HCT116 (cell line): ENCODE measurements at regions not wholly inside any gene's neighbourhood (a gene's known extent, or its start where the extent isn't known, plus 50 kb on each side); places are given as distances from the start of the nearest gene placed in this dataset.

ENCODE experiments used
- ATAC-seq: fragments of 200-7000 bp; cut with Tn5 transposase; 2 replicates; pipeline ENCODE4 v1.9.1; 2020; ENCODE audit warnings: mild to moderate bottlenecking, moderate library complexity
- BruUV-seq: library from RNA; stranded (reverse); fragments of 400-500 nt; replicated peaks from 2 replicates; lab custom pipeline; 2021; lab: Mats Ljungman, UMichigan
- CTCF ChIA-PET: fragments of 300-600 bp; sonication (Branson Sonifier 250); formaldehyde crosslinking; loops from one replicate; lab custom pipeline; 2021; ENCODE audit warnings: antibody characterized with exemption; lab: Charles Lee
- POLR2A ChIA-PET: fragments of 300-600, 350-600 bp; sonication (Branson Sonifier 250); formaldehyde crosslinking; loops from one replicate; lab custom pipeline; 2021; ENCODE audit warnings: antibody characterized with exemption; lab: Charles Lee
- RAD21 ChIA-PET, 2 experiments: fragments of 300-600 bp; sonication (Branson Sonifier 250); formaldehyde crosslinking; loops; one replicate each; lab custom pipeline; 2023; ENCODE audit warnings: low total read pairs in 2 of 2; ENCODE audit not compliant: uncharacterized antibody in 2 of 2, unreplicated experiment in 2 of 2, low non-redundant PET in 1 of 2; lab: Charles Lee
- DNase-seq: peaks from one replicate; pipeline ENCODE4 v3.0.0-alpha.2; 2010; ENCODE audit warnings: low read depth, low spot score
- H2AFZ ChIP-seq: fragments of 200-600 bp; shearing (Covaris generic), sonication (generic); 2 replicates; pipeline ENCODE4 v1.6.1; 2017; ENCODE audit warnings: low read depth, mixed run types, mixed read lengths, antibody characterized with exemption, low read length; ENCODE audit not compliant: poor library complexity, severe bottlenecking
- H3K27ac ChIP-seq: 2 replicates; pipeline ENCODE4 v1.5.1; 2012; ENCODE audit warnings: low read depth, low read length
- H3K27me3 ChIP-seq: fragments of 200-600 bp; sonication (generic); 2 replicates; pipeline ENCODE4 v1.6.1; 2016; ENCODE audit warnings: mixed run types, low read length, mixed read lengths; ENCODE audit not compliant: insufficient read depth
- H3K36me3 ChIP-seq, 2 experiments: fragments of 200-500 bp in 1 of 2; fragments of 200-600 bp in 1 of 2; sonication (Bioruptor generic) in 1 of 2; sonication (generic) in 1 of 2; 2 replicates each; pipeline versions ENCODE4 v1.5.1 to v1.6.1; 2014 to 2016; ENCODE audit warnings: low read length in 2 of 2, inconsistent platforms in 1 of 2, mixed read lengths in 1 of 2, mixed run types in 1 of 2; ENCODE audit not compliant: insufficient read depth in 2 of 2, control insufficient read depth in 1 of 2
- H3K4me1 ChIP-seq, 2 experiments: fragments of 200-600 bp in 1 of 2; sonication (generic) in 1 of 2; 2 replicates each; pipeline versions ENCODE4 v1.5.1 to v1.6.1; 2012 to 2017; ENCODE audit warnings: low read length in 2 of 2, inconsistent platforms in 1 of 2, mild to moderate bottlenecking in 1 of 2, mixed read lengths in 1 of 2, mixed run types in 1 of 2, moderate library complexity in 1 of 2; ENCODE audit not compliant: insufficient read depth in 2 of 2, control insufficient read depth in 1 of 2
- H3K4me2 ChIP-seq: fragments of 200-600 bp; sonication (generic); 2 replicates; pipeline ENCODE4 v1.6.1; 2017; ENCODE audit warnings: mixed run types, low read length, mixed read lengths
- H3K4me3 ChIP-seq, 2 experiments: fragments of 200-600 bp in 1 of 2; sonication (generic) in 1 of 2; replicated peaks in 1 of 2; 2 replicates each; pipeline ENCODE4 v1.5.1; 2011 to 2016; ENCODE audit warnings: low read length in 2 of 2, control low read depth in 1 of 2, low read depth in 1 of 2, mild to moderate bottlenecking in 1 of 2, mixed read lengths in 1 of 2, mixed run types in 1 of 2
- H3K79me2 ChIP-seq: fragments of 200-600 bp; sonication (generic); 2 replicates; pipeline ENCODE4 v1.6.1; 2017; ENCODE audit warnings: mild to moderate bottlenecking, mixed run types, low read length, moderate library complexity, mixed read lengths; ENCODE audit not compliant: insufficient read depth
- H3K9ac ChIP-seq: fragments of 200-600 bp; sonication (generic); 2 replicates; pipeline ENCODE4 v1.6.1; 2016; ENCODE audit warnings: low read length, mixed read lengths
- H3K9me2 ChIP-seq: fragments of 200-600 bp; sonication (generic), shearing (Covaris generic); 2 replicates; pipeline ENCODE4 v1.6.1; 2017; ENCODE audit warnings: mixed run types, mild to moderate bottlenecking, moderate library complexity; ENCODE audit not compliant: insufficient read depth
- H3K9me3 ChIP-seq, 2 experiments: fragments of 200-500 bp in 1 of 2; fragments of 200-600 bp in 1 of 2; sonication (Bioruptor generic) in 1 of 2; sonication (generic) in 1 of 2; 2 replicates each; pipeline ENCODE4 v1.6.1; 2014 to 2017; ENCODE audit warnings: low read length in 2 of 2, mixed read lengths in 2 of 2, inconsistent platforms in 1 of 2, low read depth in 1 of 2, mild to moderate bottlenecking in 1 of 2, mixed run types in 1 of 2, moderate library complexity in 1 of 2; ENCODE audit not compliant: control insufficient read depth in 1 of 2, insufficient read depth in 1 of 2
- H4K20me1 ChIP-seq: fragments of 200-600 bp; sonication (generic), shearing (Covaris generic); 2 replicates; pipeline ENCODE4 v1.6.1; 2017; ENCODE audit warnings: mixed run types, mild to moderate bottlenecking, moderate library complexity; ENCODE audit not compliant: insufficient read depth
- CBX3 ChIP-seq: IDR thresholded peaks from 2 replicates; pipeline ENCODE4 v1.6.1; 2012; ENCODE audit warnings: low read depth
- CEBPB ChIP-seq: IDR thresholded peaks from 2 replicates; pipeline ENCODE4 v1.6.1; 2012; ENCODE audit warnings: low read depth
- EZH2phosphoT487 ChIP-seq: fragments of 200-600 bp; IDR thresholded peaks from 2 replicates; pipeline ENCODE4 v1.6.1; 2018; ENCODE audit warnings: antibody characterized with exemption, borderline replicate concordance
- JUND ChIP-seq: IDR thresholded peaks from 2 replicates; pipeline ENCODE4 v1.6.1; 2012
- TCF7L2 ChIP-seq: IDR thresholded peaks from 2 replicates; pipeline ENCODE4 v1.7.0; 2011; ENCODE audit warnings: borderline replicate concordance, inconsistent platforms; ENCODE audit not compliant: insufficient read depth, insufficient read length; ENCODE audit errors: extremely low read depth
- YY1 ChIP-seq: IDR thresholded peaks from 2 replicates; pipeline ENCODE4 v1.6.1; 2011; ENCODE audit warnings: low read length, low read depth, moderate library complexity, mild to moderate bottlenecking; ENCODE audit not compliant: insufficient replicate concordance; ENCODE audit errors: extremely low read depth
- ZBTB33 ChIP-seq: IDR thresholded peaks from 2 replicates; pipeline ENCODE4 v1.6.1; 2011; ENCODE audit warnings: mild to moderate bottlenecking, low read length, moderate library complexity; ENCODE audit not compliant: insufficient replicate concordance; ENCODE audit errors: extremely low read depth
- intact Hi-C: fragments of 100-400 bp; cut with micrococcal nuclease; formaldehyde crosslinking; loops from 2 replicates; pipeline ENCODE4 v1.10.0; 2022
- TF ChIP-seq, protein P1 (sequence below), 3 experiments: fragments of 200-600 bp in 1 of 3; sonication (generic) in 1 of 3; IDR thresholded peaks in 2 of 3; conservative IDR thresholded peaks in 1 of 3; 2 replicates each; pipeline ENCODE4 v1.5.1; 2012 to 2017; ENCODE audit warnings: low read depth in 2 of 3, low read length in 2 of 3, antibody characterized with exemption in 1 of 3, borderline replicate concordance in 1 of 3, control low read depth in 1 of 3, mild to moderate bottlenecking in 1 of 3, mixed read lengths in 1 of 3, mixed run types in 1 of 3, moderate library complexity in 1 of 3; ENCODE audit not compliant: insufficient read depth in 1 of 3

DNA sequence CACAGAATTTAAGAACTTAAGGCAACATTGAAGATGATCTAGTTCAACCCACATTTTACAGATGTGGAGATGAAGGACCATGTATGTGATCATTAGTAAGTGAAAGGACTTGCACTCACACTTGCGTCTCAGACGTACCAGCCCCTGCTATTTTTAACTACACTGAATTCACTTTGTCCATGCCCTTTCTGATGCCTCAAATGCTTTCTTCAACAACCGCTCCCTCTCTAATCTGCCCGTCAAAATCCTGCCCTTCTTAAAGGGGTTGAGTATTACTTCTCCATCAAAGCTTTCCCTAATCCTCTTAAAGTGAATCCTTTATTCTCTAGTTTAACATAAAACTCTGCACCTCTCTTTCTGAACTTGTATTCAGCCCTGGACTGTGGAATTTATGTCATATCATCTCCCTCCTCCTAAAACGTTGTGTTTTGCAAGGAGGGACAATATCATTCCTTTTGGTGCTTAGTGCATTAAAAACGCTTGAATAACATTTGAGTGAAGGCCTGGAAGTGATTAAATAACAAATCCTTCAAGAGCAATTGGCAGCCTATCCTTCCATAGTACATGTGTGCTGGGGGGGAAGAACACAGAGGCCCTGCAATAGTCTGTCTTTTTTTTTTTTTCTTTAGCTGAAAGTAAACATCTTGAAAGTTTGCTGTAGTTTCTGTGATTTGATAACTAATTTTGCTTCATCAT, 493.3 kb downstream of the LMO7 start:
- H4K20me1 ChIP-seq, result no peaks in the 10 kb centered on the region
- H3K36me3 ChIP-seq, result no peaks in the 10 kb centered on the region
- TF ChIP-seq TCF7L2 (no peak), ZBTB33 (no peak), YY1 (no peak), EZH2phosphoT487 (no peak), CEBPB (no peak), CBX3 (no peak), JUND (no peak)
- TF ChIP-seq, protein P1, sequence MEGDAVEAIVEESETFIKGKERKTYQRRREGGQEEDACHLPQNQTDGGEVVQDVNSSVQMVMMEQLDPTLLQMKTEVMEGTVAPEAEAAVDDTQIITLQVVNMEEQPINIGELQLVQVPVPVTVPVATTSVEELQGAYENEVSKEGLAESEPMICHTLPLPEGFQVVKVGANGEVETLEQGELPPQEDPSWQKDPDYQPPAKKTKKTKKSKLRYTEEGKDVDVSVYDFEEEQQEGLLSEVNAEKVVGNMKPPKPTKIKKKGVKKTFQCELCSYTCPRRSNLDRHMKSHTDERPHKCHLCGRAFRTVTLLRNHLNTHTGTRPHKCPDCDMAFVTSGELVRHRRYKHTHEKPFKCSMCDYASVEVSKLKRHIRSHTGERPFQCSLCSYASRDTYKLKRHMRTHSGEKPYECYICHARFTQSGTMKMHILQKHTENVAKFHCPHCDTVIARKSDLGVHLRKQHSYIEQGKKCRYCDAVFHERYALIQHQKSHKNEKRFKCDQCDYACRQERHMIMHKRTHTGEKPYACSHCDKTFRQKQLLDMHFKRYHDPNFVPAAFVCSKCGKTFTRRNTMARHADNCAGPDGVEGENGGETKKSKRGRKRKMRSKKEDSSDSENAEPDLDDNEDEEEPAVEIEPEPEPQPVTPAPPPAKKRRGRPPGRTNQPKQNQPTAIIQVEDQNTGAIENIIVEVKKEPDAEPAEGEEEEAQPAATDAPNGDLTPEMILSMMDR (IDR thresholded peaks at IDR 0.05 in 2 of 3, conservative IDR thresholded peaks at IDR 0.05 in 1 of 3; ENCODE audit: borderline replicate concordance in 1 of 3, insufficient read depth in 1 of 3, low read depth in 2 of 3, low read length in 2 of 3), result no peak
- H3K9me2 ChIP-seq, result no peaks in the 10 kb centered on the region
- no peaks in the 10 kb centered on the region for H3K4me1 ChIP-seq
- no peak overlapping the region for H3K4me3 ChIP-seq
- POLR2A ChIA-PET, result no interaction called here
- CTCF ChIA-PET, result no interaction called here
- intact Hi-C loops, result no loop called here
- H3K27ac ChIP-seq, result no peak overlapping the region
- no peak overlapping the region for H3K4me2 ChIP-seq
- H3K27me3 ChIP-seq, result no peaks in the 10 kb centered on the region
- RAD21 ChIA-PET, result no interaction called here
- H3K9me3 ChIP-seq, result no peaks in the 10 kb centered on the region; a peak in 1 of 4 replicates
- no peak overlapping the region for H3K9ac ChIP-seq
- no peak for ATAC-seq
- no peaks in the 10 kb centered on the region for H3K79me2 ChIP-seq
- no TSS peak for BruUV-seq
- DNase-seq, result no peak
- H2AFZ ChIP-seq, result no peak overlapping the region
